Endothelial cell of hepatic sinusoid (primary cell): ENCODE measurements at regions not wholly inside any gene's neighbourhood (a gene's known extent, or its start where the extent isn't known, plus 50 kb on each side); places are given as distances from the start of the nearest gene placed in this dataset.

Source experiments
- in situ Hi-C: cut with HindIII; loops from 2 replicates; pipeline ENCODE4 v1.10.0; 2017; ENCODE audit warnings: low sequenced_read_pairs

GRCh38 chr15:69828181-69828828 is 269.4 kb downstream of the TLE3 start:
- in situ Hi-C loops = no loop called here

- in situ Hi-C loops = no loop called here
These were observed 267.7 kb downstream of the TLE3 start for GRCh38 chr15:69829974-69830373.

GRCh38 chr15:69830430-69830829 is 267.3 kb downstream of the TLE3 start:
- in situ Hi-C loops = no loop called here

- in situ Hi-C loops = no loop called here
These were observed 266.8 kb downstream of the TLE3 start for GRCh38 chr15:69830876-69831275.

- in situ Hi-C loops = no loop called here
These were observed 263.4 kb downstream of the TLE3 start for GRCh38 chr15:69834267-69834666.

- in situ Hi-C loops = no loop called here
These were observed 263.0 kb downstream of the TLE3 start for GRCh38 chr15:69834761-69835160.

- in situ Hi-C loops = no loop called here
These were observed 261.7 kb downstream of the TLE3 start for GRCh38 chr15:69836048-69836447.

- in situ Hi-C loops = no loop called here
These were observed 261.0 kb downstream of the TLE3 start for GRCh38 chr15:69836526-69837230.

GRCh38 chr15:69838338-69838737 is 259.4 kb downstream of the TLE3 start:
- in situ Hi-C loops = no loop called here

- in situ Hi-C loops = no loop called here
These were observed 258.7 kb downstream of the TLE3 start for GRCh38 chr15:69838994-69839393.

GRCh38 chr15:69841113-69841828 is 256.4 kb downstream of the TLE3 start:
- in situ Hi-C loops = no loop called here

- in situ Hi-C loops = no loop called here
These were observed 254.9 kb downstream of the TLE3 start for GRCh38 chr15:69842851-69843250.

GRCh38 chr15:69843276-69843899 is 254.3 kb downstream of the TLE3 start:
- in situ Hi-C loops = no loop called here

- in situ Hi-C loops = no loop called here
These were observed 253.8 kb downstream of the TLE3 start for GRCh38 chr15:69843900-69844304.

- in situ Hi-C loops = no loop called here
These were observed 252.6 kb downstream of the TLE3 start for GRCh38 chr15:69845159-69845558.

- in situ Hi-C loops = no loop called here
These were observed 250.1 kb downstream of the TLE3 start for GRCh38 chr15:69847625-69848024.

- in situ Hi-C loops = no loop called here
These were observed 249.6 kb downstream of the TLE3 start for GRCh38 chr15:69848096-69848495.

- in situ Hi-C loops = no loop called here
These were observed 249.0 kb downstream of the TLE3 start for GRCh38 chr15:69848551-69849231.

GRCh38 chr15:69849232-69849610 is 248.5 kb downstream of the TLE3 start:
- in situ Hi-C loops = no loop called here

GRCh38 chr15:69852482-69852881 is 245.2 kb downstream of the TLE3 start:
- in situ Hi-C loops = loop anchor here (5.0 kb wide), 1 partner anchor 95 kb away; no protein-coding TSS in a partner anchor

- in situ Hi-C loops = loop anchor here (5.0 kb wide), 1 partner anchor 96 kb away; no protein-coding TSS in a partner anchor
These were observed 244.8 kb downstream of the TLE3 start for GRCh38 chr15:69852916-69853315.
